Esophagus squamous epithelium (tissue), 5 donors: ENCODE measurements at regions not wholly inside any gene's neighbourhood (a gene's known extent, or its start where the extent isn't known, plus 50 kb on each side); places are given as distances from the start of the nearest gene placed in this dataset.

ENCODE experiments used
- DNase-seq: peaks from one replicate; lab custom pipeline; 2025; lab: John Stamatoyannopoulos, UW
- H3K27ac ChIP-seq, 4 donors: fragments of 200-600 bp; sonication (generic); one replicate each; pipeline ENCODE4 v1.5.1; 2016 to 2019; ENCODE audit warnings: mild to moderate bottlenecking in 1 of 4
- H3K27me3 ChIP-seq, 4 donors: fragments of 200-600 bp; sonication (generic); 1 replicate in 3 of 4; 2 replicates in 1 of 4; pipeline versions ENCODE4 v1.5.1 to v1.6.0; 2017 to 2021; ENCODE audit warnings: antibody characterized with exemption in 1 of 4
- H3K36me3 ChIP-seq, 3 donors: fragments of 200-600 bp; sonication (generic); one replicate each; pipeline ENCODE4 v1.5.1; 2016 to 2019
- H3K4me1 ChIP-seq, 3 donors: fragments of 200-600 bp; sonication (generic); one replicate each; pipeline ENCODE4 v1.5.1; 2017 to 2019
- H3K4me3 ChIP-seq, 4 donors: fragments of 200-600 bp; sonication (generic); 1 replicate in 3 of 4; 2 replicates in 1 of 4; pipeline ENCODE4 v1.5.1; 2016 to 2019; ENCODE audit warnings: mild to moderate bottlenecking in 2 of 4, moderate library complexity in 1 of 4
- H3K9me3 ChIP-seq, 3 donors: fragments of 200-600 bp; sonication (generic); one replicate each; pipeline ENCODE4 v1.5.1; 2016 to 2019
- CTCF ChIP-seq, 6 experiments: fragments of 450-650 bp in 4 of 6; fragments of 200-600 bp in 2 of 6; sonication (generic) in 2 of 6; IDR thresholded peaks; one replicate each; pipeline ENCODE4 v1.5.1; 2016 to 2019; ENCODE audit warnings: antibody characterized with exemption in 6 of 6, mild to moderate bottlenecking in 4 of 6, moderate library complexity in 4 of 6
- POLR2A ChIP-seq, 4 donors: fragments of 450-650 bp; IDR thresholded peaks; one replicate each; pipeline ENCODE4 v1.6.1; 2017; ENCODE audit warnings: antibody characterized with exemption in 4 of 4, mild to moderate bottlenecking in 4 of 4, moderate library complexity in 3 of 4
- WGBS, 2 donors: methylation state at CpG; one replicate each; pipeline ENCODE4 v1.1.5; 2018; 5-methylcytosine and 5-hydroxymethylcytosine counted together
- intact Hi-C: fragments of 100-400 bp; cut with DNase I; formaldehyde crosslinking; loops from one replicate; pipeline ENCODE4 v1.15.0; 2022
- donor health status: DM: yes; HTN: yes; CAD: no.

GRCh38 chr13:83453723-83454122 lies 428.6 kb downstream of the SLITRK1 start:
- no peak overlapping the region for H3K27ac ChIP-seq
- TF ChIP-seq CTCF (IDR thresholded peaks at IDR 0.05) (no peak), POLR2A (IDR thresholded peaks at IDR 0.05) (no peak)
- H3K4me3 ChIP-seq = no peak overlapping the region
- H3K9me3 ChIP-seq = no peaks in the 10 kb centered on the region
- no peaks in the 10 kb centered on the region for H3K36me3 ChIP-seq
- no peaks in the 10 kb centered on the region for H3K27me3 ChIP-seq
- no peak for DNase-seq
- intact Hi-C loops = no loop called here
- peaks cover 0 to 4% (median 0%) of the 10 kb centered on the region in 3 donors for H3K4me1 ChIP-seq
- 88 to 94% methylated on average over 7 to 11 of the region's 11 CpGs for WGBS, 2 donors

GRCh38 chr13:83453300-83453699 lies 429.0 kb downstream of the SLITRK1 start:
- WGBS, 2 donors = 77 to 80% methylated on average over 6 to 8 of the region's 13 CpGs
- no peak for DNase-seq
- Histone ChIP-seq H3K27me3 (no peaks in the 10 kb centered on the region), H3K4me1 (peaks cover 0 to 4% (median 0%) of the 10 kb centered on the region in 3 donors), H3K36me3 (no peaks in the 10 kb centered on the region), H3K27ac (no peak overlapping the region), H3K9me3 (no peaks in the 10 kb centered on the region), H3K4me3 (no peak overlapping the region)
- TF ChIP-seq POLR2A (IDR thresholded peaks at IDR 0.05) (no peak), CTCF (IDR thresholded peaks at IDR 0.05) (no peak)
- intact Hi-C loops = no loop called here

GRCh38 chr13:83452292-83452950 lies 429.9 kb downstream of the SLITRK1 start:
- no peak overlapping the region for H3K27ac ChIP-seq
- DNase-seq = no peak
- WGBS, 2 donors = 85 to 96% methylated on average over 4 to 12 of the region's 26 CpGs
- H3K4me3 ChIP-seq = no peak overlapping the region
- intact Hi-C loops = no loop called here
- TF ChIP-seq CTCF (IDR thresholded peaks at IDR 0.05) (no peak), POLR2A (IDR thresholded peaks at IDR 0.05) (no peak)
- no peaks in the 10 kb centered on the region for H3K27me3 ChIP-seq
- H3K4me1 ChIP-seq = peaks cover 0 to 4% (median 0%) of the 10 kb centered on the region in 3 donors
- H3K36me3 ChIP-seq = no peaks in the 10 kb centered on the region
- H3K9me3 ChIP-seq = no peaks in the 10 kb centered on the region

GRCh38 chr13:83450591-83450990 lies 431.7 kb downstream of the SLITRK1 start:
- Histone ChIP-seq H3K4me3 (no peak overlapping the region), H3K36me3 (no peaks in the 10 kb centered on the region), H3K27ac (no peak overlapping the region), H3K27me3 (no peaks in the 10 kb centered on the region), H3K4me1 (peaks cover 0 to 4% (median 0%) of the 10 kb centered on the region in 3 donors), H3K9me3 (no peaks in the 10 kb centered on the region)
- WGBS, 2 donors = 45 to 52% methylated on average over 2 of the region's 2 CpGs
- DNase-seq = no peak
- intact Hi-C loops = no loop called here
- TF ChIP-seq POLR2A (IDR thresholded peaks at IDR 0.05) = no peak

- intact Hi-C loops = no loop called here
- TF ChIP-seq CTCF (IDR thresholded peaks at IDR 0.05) (no peak), POLR2A (IDR thresholded peaks at IDR 0.05) (no peak)
- no peak for DNase-seq
- Histone ChIP-seq H3K4me1 (peaks cover 0 to 4% (median 0%) of the 10 kb centered on the region in 3 donors), H3K9me3 (no peaks in the 10 kb centered on the region), H3K36me3 (no peaks in the 10 kb centered on the region), H3K27me3 (no peaks in the 10 kb centered on the region), H3K27ac (no peak overlapping the region), H3K4me3 (no peak overlapping the region)
- 39 to 40% methylated on average over 3 of the region's 3 CpGs for WGBS, 2 donors
These were observed 432.4 kb downstream of the SLITRK1 start for GRCh38 chr13:83449668-83450395.
